22Rv1 (cell line): ENCODE measurements at regions not wholly inside any gene's neighbourhood (a gene's known extent, or its start where the extent isn't known, plus 50 kb on each side); places are given as distances from the start of the nearest gene placed in this dataset.

Experiments used
- ZFX ChIP-seq: fragments of 450-650 bp; IDR thresholded peaks from 2 replicates; pipeline ENCODE4 v1.6.1; 2017; ENCODE audit warnings: antibody characterized with exemption, borderline replicate concordance
- TF ChIP-seq, protein P1 (sequence below): fragments of 450-650 bp; IDR thresholded peaks from 2 replicates; pipeline ENCODE4 v1.5.1; 2017; ENCODE audit warnings: mild to moderate bottlenecking

DNA sequence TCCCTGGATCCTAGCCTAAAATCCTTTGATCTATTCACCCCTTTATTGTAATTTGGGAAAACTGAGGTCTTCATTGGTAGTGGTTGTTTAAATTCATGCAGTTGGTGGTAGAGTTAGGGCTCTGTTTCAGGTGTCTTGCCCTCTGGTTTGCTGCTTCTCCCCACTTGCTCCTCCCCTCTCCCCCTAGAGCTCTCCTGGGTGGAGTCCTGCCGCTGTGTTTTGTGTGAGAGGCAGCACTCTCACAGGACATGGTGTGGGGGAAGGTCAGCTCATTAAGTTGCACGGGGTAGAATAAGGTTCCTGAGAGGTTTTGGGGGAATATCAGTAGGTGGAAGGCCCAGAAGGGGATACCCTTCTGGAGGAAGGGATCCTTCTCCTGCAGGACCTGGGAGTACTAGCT lies 98.1 kb upstream of the NECTIN1 start:
- TF ChIP-seq, protein P1, sequence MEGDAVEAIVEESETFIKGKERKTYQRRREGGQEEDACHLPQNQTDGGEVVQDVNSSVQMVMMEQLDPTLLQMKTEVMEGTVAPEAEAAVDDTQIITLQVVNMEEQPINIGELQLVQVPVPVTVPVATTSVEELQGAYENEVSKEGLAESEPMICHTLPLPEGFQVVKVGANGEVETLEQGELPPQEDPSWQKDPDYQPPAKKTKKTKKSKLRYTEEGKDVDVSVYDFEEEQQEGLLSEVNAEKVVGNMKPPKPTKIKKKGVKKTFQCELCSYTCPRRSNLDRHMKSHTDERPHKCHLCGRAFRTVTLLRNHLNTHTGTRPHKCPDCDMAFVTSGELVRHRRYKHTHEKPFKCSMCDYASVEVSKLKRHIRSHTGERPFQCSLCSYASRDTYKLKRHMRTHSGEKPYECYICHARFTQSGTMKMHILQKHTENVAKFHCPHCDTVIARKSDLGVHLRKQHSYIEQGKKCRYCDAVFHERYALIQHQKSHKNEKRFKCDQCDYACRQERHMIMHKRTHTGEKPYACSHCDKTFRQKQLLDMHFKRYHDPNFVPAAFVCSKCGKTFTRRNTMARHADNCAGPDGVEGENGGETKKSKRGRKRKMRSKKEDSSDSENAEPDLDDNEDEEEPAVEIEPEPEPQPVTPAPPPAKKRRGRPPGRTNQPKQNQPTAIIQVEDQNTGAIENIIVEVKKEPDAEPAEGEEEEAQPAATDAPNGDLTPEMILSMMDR: no peak
- TF ChIP-seq ZFX: no peak
